ENCODE measurements at regions not wholly inside any gene's neighbourhood (a gene's known extent, or its start where the extent isn't known, plus 50 kb on each side); places are given as distances from the start of the nearest gene placed in this dataset.

DNA sequence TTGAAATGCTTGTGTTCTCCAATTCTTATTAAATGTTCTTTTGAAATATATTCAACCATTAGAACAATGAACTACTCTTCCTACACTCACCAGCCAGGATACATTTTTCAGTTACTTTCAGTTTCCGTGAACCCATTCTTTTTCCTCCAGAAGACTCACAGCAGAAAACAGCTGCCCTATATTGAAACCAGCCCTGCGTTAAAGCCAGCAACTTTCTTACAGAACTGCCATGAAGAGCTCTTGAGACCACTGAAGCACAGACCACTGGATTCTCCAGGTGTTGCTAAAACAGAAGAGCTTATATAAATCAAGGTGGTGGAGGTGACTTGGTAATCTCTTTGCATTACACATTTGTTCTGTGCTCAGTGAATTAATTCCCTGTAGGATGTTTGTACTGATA, 365.9 kb upstream of the C9orf72 start:
- DNase-seq (ENCODE audit: low read depth): no peak
- no peak overlapping the region for H3K4me3 ChIP-seq (ENCODE audit: control insufficient read depth, low read depth, low read length)
- TF ChIP-seq CTCF (conservative IDR thresholded peaks at IDR 0.05; ENCODE audit: control insufficient read depth, insufficient read depth, low read depth, low read length): no peak

- no peak for TF ChIP-seq CTCF (conservative IDR thresholded peaks at IDR 0.05; ENCODE audit: control insufficient read depth, insufficient read depth, low read depth, low read length)
- no peak for DNase-seq (ENCODE audit: low read depth)
- H3K4me3 ChIP-seq (ENCODE audit: control insufficient read depth, low read depth, low read length): no peak overlapping the region
Measured at GRCh38 chr9:27940535-27940934, 367.3 kb upstream of the C9orf72 start.

DNA sequence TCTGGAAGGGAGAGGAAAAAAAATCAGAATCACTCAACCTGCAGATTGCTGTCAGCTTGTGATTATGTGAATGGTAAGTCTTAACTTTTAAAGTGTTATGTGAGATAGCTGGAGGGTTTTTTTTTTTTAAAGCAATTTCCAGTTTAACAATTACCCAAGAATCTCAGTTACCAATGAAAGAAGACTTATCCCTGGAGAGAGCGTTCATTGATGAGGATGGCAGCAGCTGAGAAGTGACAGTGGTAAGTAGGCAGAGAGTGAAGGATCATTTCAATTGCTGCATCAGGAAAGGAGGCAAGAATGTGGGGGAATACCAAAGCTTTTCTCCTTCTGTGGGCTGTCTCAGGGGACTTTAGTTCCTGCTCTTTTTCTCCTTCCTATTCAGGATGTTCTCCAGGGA, 370.2 kb upstream of the C9orf72 start:
- no peak for DNase-seq (ENCODE audit: low read depth)
- TF ChIP-seq CTCF (conservative IDR thresholded peaks at IDR 0.05; ENCODE audit: control insufficient read depth, insufficient read depth, low read depth, low read length): no peak
- H3K4me3 ChIP-seq (ENCODE audit: control insufficient read depth, low read depth, low read length): no peak overlapping the region

DNA sequence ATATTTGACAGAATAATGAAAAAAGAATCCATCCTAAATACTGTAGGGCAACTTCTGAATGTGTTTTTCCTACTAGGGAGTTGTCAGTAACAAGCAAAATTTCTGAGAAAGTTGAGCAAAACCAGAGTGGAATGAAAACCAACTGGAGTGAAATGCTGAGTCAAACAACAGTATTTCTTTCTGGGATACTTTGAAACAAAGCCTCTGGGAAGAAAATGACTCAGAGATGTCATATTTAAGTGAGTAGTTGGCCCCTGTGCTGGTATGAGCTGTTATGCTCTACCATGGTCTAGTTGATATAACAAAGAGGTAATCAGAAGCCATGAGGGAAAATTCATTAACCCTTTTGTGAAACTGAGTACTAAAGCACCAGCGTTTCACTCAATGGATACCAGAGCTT, 372.1 kb upstream of the C9orf72 start:
- no peak for TF ChIP-seq CTCF (conservative IDR thresholded peaks at IDR 0.05; ENCODE audit: control insufficient read depth, insufficient read depth, low read depth, low read length)
- H3K4me3 ChIP-seq (ENCODE audit: control insufficient read depth, low read depth, low read length): no peak overlapping the region
- DNase-seq (ENCODE audit: low read depth): peak; percentile 0

DNA sequence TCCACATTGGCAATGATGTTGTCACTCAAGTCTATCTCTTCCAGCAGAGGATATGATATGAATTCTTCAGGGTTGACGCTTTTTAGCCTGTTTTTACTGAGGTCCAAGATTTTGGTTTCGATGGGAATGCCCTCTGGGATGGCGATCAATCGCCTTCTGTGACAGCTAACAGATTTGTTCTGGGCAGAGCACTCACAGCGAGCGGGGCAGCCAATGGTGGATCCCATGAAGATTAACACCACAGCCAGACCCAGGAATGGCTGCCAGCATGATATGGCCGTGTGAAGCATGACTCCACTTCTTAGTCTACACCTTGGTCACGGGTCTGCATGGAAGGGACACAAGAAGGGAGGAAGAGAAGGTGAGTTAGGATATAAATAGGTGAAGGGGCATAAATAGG, 377.1 kb upstream of the C9orf72 start:
- no peak overlapping the region for H3K4me3 ChIP-seq (ENCODE audit: control insufficient read depth, low read depth, low read length)
- TF ChIP-seq CTCF (conservative IDR thresholded peaks at IDR 0.05; ENCODE audit: control insufficient read depth, insufficient read depth, low read depth, low read length): no peak
- no peak for DNase-seq (ENCODE audit: low read depth)

DNA sequence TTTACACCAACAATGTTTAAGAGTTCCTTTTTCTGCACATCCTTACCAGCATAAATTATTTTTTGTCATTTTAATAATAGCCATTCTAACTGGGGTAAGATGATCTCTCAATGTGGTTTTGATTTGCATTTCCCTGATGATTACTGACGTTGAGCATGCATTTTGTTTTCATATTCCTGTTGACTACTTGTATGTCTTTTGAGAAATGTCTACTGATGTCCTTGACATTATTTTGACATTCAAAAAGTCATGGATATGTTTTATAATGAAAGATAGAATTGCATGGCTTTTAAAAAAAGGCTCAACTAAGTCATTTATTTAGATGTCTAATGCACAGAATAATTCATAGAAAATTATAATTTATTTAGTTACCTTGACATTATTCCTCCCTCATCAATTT, 381.6 kb upstream of the C9orf72 start:
- TF ChIP-seq CTCF (conservative IDR thresholded peaks at IDR 0.05; ENCODE audit: control insufficient read depth, insufficient read depth, low read depth, low read length): no peak
- no peak for DNase-seq (ENCODE audit: low read depth)
- no peak overlapping the region for H3K4me3 ChIP-seq (ENCODE audit: control insufficient read depth, low read depth, low read length)

DNA sequence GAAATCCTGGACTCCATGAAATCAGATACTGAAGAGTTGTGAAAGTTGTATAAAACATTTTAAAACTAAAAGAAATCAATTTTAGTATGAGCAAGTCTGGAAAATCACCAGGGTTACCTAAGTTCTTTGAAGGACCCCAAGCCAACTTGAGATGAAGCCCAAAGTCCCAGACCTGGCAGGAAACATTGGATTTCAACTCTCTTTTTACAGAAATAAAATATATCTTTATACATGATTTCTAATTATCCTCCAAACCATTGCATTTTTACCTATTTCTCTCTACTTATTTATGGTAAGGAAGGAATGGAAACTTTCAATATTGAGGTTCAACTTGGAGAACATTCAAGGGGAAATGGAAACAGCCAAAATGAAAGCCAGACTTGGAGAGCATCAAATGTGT, 390.6 kb upstream of the C9orf72 start:
- H3K4me3 ChIP-seq (ENCODE audit: control insufficient read depth, low read depth, low read length): no peak overlapping the region
- no peak for TF ChIP-seq CTCF (conservative IDR thresholded peaks at IDR 0.05; ENCODE audit: control insufficient read depth, insufficient read depth, low read depth, low read length)
- no peak for DNase-seq (ENCODE audit: low read depth)
